SK-N-SH treated with all-trans-retinoic acid at 6 μM for 48 hours (cell line): ENCODE measurements at regions not wholly inside any gene's neighbourhood (a gene's known extent, or its start where the extent isn't known, plus 50 kb on each side); places are given as distances from the start of the nearest gene placed in this dataset.

Experiments used
- ATAC-seq: fragments of 200-7000 bp; cut with Tn5 transposase; 3 replicates; pipeline ENCODE4 v1.9.1; 2020; ENCODE audit warnings: mild to moderate bottlenecking, moderate library complexity
- ARNTL ChIP-seq: fragments of 450-650 bp; formaldehyde crosslinking; IDR thresholded peaks from 2 replicates; pipeline ENCODE4 v1.5.0; 2020; ENCODE audit warnings: low read depth, mild to moderate bottlenecking, moderate library complexity, borderline replicate concordance
- BACH2 ChIP-seq: fragments of 250-450 bp; sonication (Bioruptor Pico); IDR thresholded peaks from 2 replicates; pipeline ENCODE4 v1.9.0; 2021; ENCODE audit warnings: mild to moderate bottlenecking, borderline replicate concordance
- CREB5 ChIP-seq: fragments of 250-450 bp; sonication (Bioruptor Pico); IDR thresholded peaks from 2 replicates; pipeline ENCODE4 v1.5.1; 2020; ENCODE audit warnings: low read depth, mild to moderate bottlenecking, moderate library complexity
- CSDC2 ChIP-seq: fragments of 250-450 bp; sonication (Bioruptor Pico); IDR thresholded peaks from 2 replicates; pipeline ENCODE4 v1.5.0; 2020; ENCODE audit warnings: mild to moderate bottlenecking, moderate library complexity
- CSRNP3 ChIP-seq: fragments of 250-450 bp; sonication (Bioruptor Pico); IDR thresholded peaks from 2 replicates; pipeline ENCODE4 v1.5.1; 2021; ENCODE audit warnings: mild to moderate bottlenecking, moderate library complexity
- ESRRG ChIP-seq: fragments of 250-450 bp; sonication (Bioruptor Pico); IDR thresholded peaks from 2 replicates; pipeline ENCODE4 v1.6.1; 2021; ENCODE audit warnings: mild to moderate bottlenecking
- ISL1 ChIP-seq: fragments of 250-450 bp; sonication (Bioruptor Pico); IDR thresholded peaks from 2 replicates; pipeline ENCODE4 v2.1.2; 2022; ENCODE audit warnings: mild to moderate bottlenecking, moderate library complexity
- OSR1 ChIP-seq: fragments of 250-450 bp; sonication (Bioruptor Pico); IDR thresholded peaks from 2 replicates; pipeline ENCODE4 v1.8.0; 2022; ENCODE audit warnings: moderate library complexity, mild to moderate bottlenecking, inconsistent platforms
- POU6F1 ChIP-seq: fragments of 250-450 bp; sonication (Bioruptor Pico); IDR thresholded peaks from 2 replicates; pipeline ENCODE4 v1.8.0; 2021; ENCODE audit warnings: low read depth, mild to moderate bottlenecking, moderate library complexity, borderline replicate concordance
- PPARA ChIP-seq: fragments of 250-450 bp; sonication (Bioruptor Pico); IDR thresholded peaks from 2 replicates; pipeline ENCODE4 v1.5.0; 2020; ENCODE audit warnings: mild to moderate bottlenecking, borderline replicate concordance
- RARB ChIP-seq: fragments of 250-450 bp; sonication (Bioruptor Pico); IDR thresholded peaks from 2 replicates; pipeline ENCODE4 v1.8.0; 2021; ENCODE audit warnings: mild to moderate bottlenecking, moderate library complexity
- SNAI2 ChIP-seq: fragments of 250-450 bp; sonication (Bioruptor Pico); IDR thresholded peaks from 2 replicates; pipeline ENCODE4 v1.5.0; 2020; ENCODE audit warnings: mild to moderate bottlenecking, moderate library complexity
- TCF4 ChIP-seq: fragments of 250-450 bp; sonication (Bioruptor Pico); IDR thresholded peaks from 2 replicates; pipeline ENCODE4 v1.8.0; 2021; ENCODE audit warnings: mild to moderate bottlenecking, moderate library complexity, borderline replicate concordance
- TOX ChIP-seq: fragments of 250-450 bp; sonication (Bioruptor Pico); IDR thresholded peaks from 2 replicates; pipeline ENCODE4 v1.8.0; 2021; ENCODE audit warnings: mild to moderate bottlenecking, moderate library complexity, borderline replicate concordance
- ZC3H10 ChIP-seq: fragments of 250-450 bp; sonication (Bioruptor Pico); IDR thresholded peaks from 2 replicates; pipeline ENCODE4 v1.5.1; 2021; ENCODE audit warnings: mild to moderate bottlenecking, moderate library complexity
- ZFP3 ChIP-seq: fragments of 250-450 bp; sonication (Bioruptor Pico); IDR thresholded peaks from 2 replicates; pipeline ENCODE4 v1.5.0; 2020; ENCODE audit warnings: mild to moderate bottlenecking, moderate library complexity
- ZFP30 ChIP-seq: fragments of 450-650 bp; formaldehyde crosslinking; IDR thresholded peaks from 2 replicates; pipeline ENCODE4 v1.5.0; 2022; ENCODE audit warnings: mild to moderate bottlenecking, moderate library complexity
- ZNF565 ChIP-seq: fragments of 450-650 bp; formaldehyde crosslinking; conservative IDR thresholded peaks from 2 replicates; pipeline ENCODE4 v1.5.0; 2020; ENCODE audit warnings: low read depth, mild to moderate bottlenecking, moderate library complexity
- ZNF70 ChIP-seq: fragments of 450-650 bp; formaldehyde crosslinking; IDR thresholded peaks from 2 replicates; pipeline ENCODE4 v1.5.0; 2020; ENCODE audit warnings: mild to moderate bottlenecking, moderate library complexity
- ZNF8 ChIP-seq: fragments of 450-650 bp; formaldehyde crosslinking; IDR thresholded peaks from 2 replicates; pipeline ENCODE4 v1.5.0; 2020; ENCODE audit warnings: mild to moderate bottlenecking, moderate library complexity
- TF ChIP-seq, protein P1 (sequence below): fragments of 250-450 bp; sonication (Bioruptor Pico); IDR thresholded peaks from 2 replicates; pipeline ENCODE4 v1.5.0; 2020; ENCODE audit warnings: mild to moderate bottlenecking, moderate library complexity

GRCh38 chr10:29037348-29038113 is 251.3 kb upstream of the LYZL1 start (continued):
- TF ChIP-seq, protein P1, sequence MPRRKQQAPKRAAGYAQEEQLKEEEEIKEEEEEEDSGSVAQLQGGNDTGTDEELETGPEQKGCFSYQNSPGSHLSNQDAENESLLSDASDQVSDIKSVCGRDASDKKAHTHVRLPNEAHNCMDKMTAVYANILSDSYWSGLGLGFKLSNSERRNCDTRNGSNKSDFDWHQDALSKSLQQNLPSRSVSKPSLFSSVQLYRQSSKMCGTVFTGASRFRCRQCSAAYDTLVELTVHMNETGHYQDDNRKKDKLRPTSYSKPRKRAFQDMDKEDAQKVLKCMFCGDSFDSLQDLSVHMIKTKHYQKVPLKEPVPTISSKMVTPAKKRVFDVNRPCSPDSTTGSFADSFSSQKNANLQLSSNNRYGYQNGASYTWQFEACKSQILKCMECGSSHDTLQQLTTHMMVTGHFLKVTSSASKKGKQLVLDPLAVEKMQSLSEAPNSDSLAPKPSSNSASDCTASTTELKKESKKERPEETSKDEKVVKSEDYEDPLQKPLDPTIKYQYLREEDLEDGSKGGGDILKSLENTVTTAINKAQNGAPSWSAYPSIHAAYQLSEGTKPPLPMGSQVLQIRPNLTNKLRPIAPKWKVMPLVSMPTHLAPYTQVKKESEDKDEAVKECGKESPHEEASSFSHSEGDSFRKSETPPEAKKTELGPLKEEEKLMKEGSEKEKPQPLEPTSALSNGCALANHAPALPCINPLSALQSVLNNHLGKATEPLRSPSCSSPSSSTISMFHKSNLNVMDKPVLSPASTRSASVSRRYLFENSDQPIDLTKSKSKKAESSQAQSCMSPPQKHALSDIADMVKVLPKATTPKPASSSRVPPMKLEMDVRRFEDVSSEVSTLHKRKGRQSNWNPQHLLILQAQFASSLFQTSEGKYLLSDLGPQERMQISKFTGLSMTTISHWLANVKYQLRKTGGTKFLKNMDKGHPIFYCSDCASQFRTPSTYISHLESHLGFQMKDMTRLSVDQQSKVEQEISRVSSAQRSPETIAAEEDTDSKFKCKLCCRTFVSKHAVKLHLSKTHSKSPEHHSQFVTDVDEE (CRISPR knock-in tag), result no peak
- TF ChIP-seq RARB (CRISPR knock-in tag), result no peak
- no peak for TF ChIP-seq ESRRG
- TF ChIP-seq ARNTL, result no peak
- no peak for TF ChIP-seq ZNF70
- TF ChIP-seq TOX (CRISPR knock-in tag), result no peak
- no peak for TF ChIP-seq ZFP3 (CRISPR knock-in tag)
- no peak for TF ChIP-seq ZC3H10

DNA sequence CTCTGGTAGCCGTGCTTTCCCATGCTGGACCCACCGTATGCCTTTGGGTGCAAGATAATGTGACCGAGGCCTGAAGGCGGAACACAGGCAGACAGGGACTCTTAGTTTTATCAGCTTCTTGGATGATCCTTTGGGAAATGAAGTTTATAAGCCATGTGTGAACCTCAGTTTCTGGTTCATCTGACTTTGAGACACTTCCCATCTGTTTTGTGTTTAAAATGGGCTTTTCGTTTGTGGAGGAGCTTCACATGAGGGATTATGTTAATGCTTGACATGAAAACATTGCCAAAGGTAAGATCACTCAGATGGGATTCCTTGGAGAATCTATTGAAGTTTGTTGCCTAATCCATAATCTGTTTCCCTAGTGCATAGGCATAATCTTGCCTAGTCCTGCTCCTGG is 249.8 kb upstream of the LYZL1 start:
- ATAC-seq, result no peak
- TF ChIP-seq CREB5 (CRISPR knock-in tag) (no peak), TCF4 (CRISPR knock-in tag) (no peak), ZFP3 (CRISPR knock-in tag) (no peak), ZC3H10 (no peak), ZFP30 (no peak), BACH2 (CRISPR knock-in tag) (no peak), ISL1 (CRISPR knock-in tag) (no peak), ZNF565 (CRISPR knock-in tag) (no peak), CSRNP3 (no peak), RARB (CRISPR knock-in tag) (no peak), POU6F1 (CRISPR knock-in tag) (no peak), ZNF8 (no peak), PPARA (CRISPR knock-in tag) (no peak), CSDC2 (CRISPR knock-in tag) (no peak), ESRRG (no peak), SNAI2 (CRISPR knock-in tag) (no peak)
- TF ChIP-seq, protein P1 (CRISPR knock-in tag), result no peak

DNA sequence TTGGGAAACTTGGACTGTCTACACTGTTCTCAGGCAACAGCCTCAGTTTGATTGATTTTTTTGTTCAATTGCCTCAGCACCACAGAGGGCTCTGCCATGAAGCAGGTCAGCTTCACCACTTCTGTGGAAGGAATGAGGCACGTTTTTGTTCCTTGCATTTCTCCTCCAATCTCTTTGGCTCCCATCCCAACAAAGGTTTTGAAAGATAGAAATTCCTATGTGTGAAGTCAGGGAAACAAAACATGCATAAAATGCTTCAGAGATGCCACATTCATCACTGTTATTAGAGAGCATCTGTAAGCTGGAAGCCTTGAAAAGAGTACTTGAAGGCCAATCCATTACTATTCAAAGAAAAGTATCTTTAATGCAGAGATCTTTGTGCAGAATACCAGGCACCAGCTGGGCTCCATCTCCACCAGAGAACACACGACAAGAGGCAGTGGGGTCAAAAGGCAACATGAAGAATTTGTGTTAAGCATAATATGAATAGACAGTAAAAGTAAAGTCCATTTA is 249.1 kb upstream of the LYZL1 start:
- peak; percentile 85 for ATAC-seq

More for the DNA sequence above, 249.1 kb upstream of the LYZL1 start:
- TF ChIP-seq CREB5 (CRISPR knock-in tag) (peak; percentile 62; the same call in 1 of the 2 replicates), ISL1 (CRISPR knock-in tag) (peak; percentile 91), OSR1 (CRISPR knock-in tag) (no peak)
- TF ChIP-seq, all 23 proteins: peak for 2
